H1 (cell line): ENCODE measurements at regions not wholly inside any gene's neighbourhood (a gene's known extent, or its start where the extent isn't known, plus 50 kb on each side); places are given as distances from the start of the nearest gene placed in this dataset.

Experiments
- CTCF ChIA-PET: fragments of 300-600 bp; sonication (Branson Sonifier 250); formaldehyde crosslinking; loops from one replicate; lab custom pipeline; 2021; ENCODE audit not compliant: partially characterized antibody; lab: Charles Lee
- POLR2A ChIA-PET: fragments of 300-600 bp; sonication (Branson Sonifier 250); formaldehyde crosslinking; loops from one replicate; lab custom pipeline; 2021; ENCODE audit warnings: inconsistent platforms; ENCODE audit not compliant: partially characterized antibody; lab: Charles Lee
- DNase-seq, 2 experiments: peaks; one replicate each; pipeline versions ENCODE4 v3.0.0 to v3.0.0-alpha.2; 2010 to 2022; ENCODE audit warnings: low spot score in 2 of 2, low read depth in 1 of 2, mixed read lengths in 1 of 2
- FAIRE-seq: peaks from 2 replicates; lab custom pipeline; 2011; peaks lifted over from hg19 to GRCh38; lab: Jason Lieb, UNC
- H2AFZ ChIP-seq: 2 replicates; pipeline ENCODE4 v1.8.1; 2012; ENCODE audit warnings: low read length, inconsistent platforms
- H2AK5ac ChIP-seq: 2 replicates; pipeline ENCODE4 v1.6.1; 2013; ENCODE audit warnings: low read depth, low read length
- H2BK120ac ChIP-seq: replicated peaks from 2 replicates; pipeline ENCODE3; 2013; ENCODE audit warnings: low read depth, low read length, inconsistent platforms
- H2BK12ac ChIP-seq: 2 replicates; pipeline ENCODE4 v1.6.1; 2013; ENCODE audit warnings: low read depth, low read length
- H2BK15ac ChIP-seq: 2 replicates; pipeline ENCODE4 v1.6.1; 2013; ENCODE audit warnings: low read length
- H2BK20ac ChIP-seq: 2 replicates; pipeline ENCODE4 v1.6.1; 2013; ENCODE audit warnings: low read length
- H2BK5ac ChIP-seq: 2 replicates; pipeline ENCODE4 v1.6.1; 2013; ENCODE audit warnings: low read depth, low read length
- H3K14ac ChIP-seq: 2 replicates; pipeline ENCODE4 v1.6.1; 2013; ENCODE audit warnings: inconsistent platforms; ENCODE audit not compliant: insufficient read length
- H3K18ac ChIP-seq: 2 replicates; pipeline ENCODE4 v1.6.1; 2013; ENCODE audit warnings: low read length; ENCODE audit errors: extremely low read depth
- H3K23ac ChIP-seq: 2 replicates; pipeline ENCODE4 v1.6.1; 2013; ENCODE audit warnings: inconsistent platforms; ENCODE audit not compliant: insufficient read length
- H3K23me2 ChIP-seq: 2 replicates; pipeline ENCODE4 v1.6.1; 2013; ENCODE audit warnings: low read depth, low read length
- H3K27ac ChIP-seq: 2 replicates; pipeline ENCODE4 v1.6.1; 2011; ENCODE audit warnings: low read depth, low read length, inconsistent platforms
- H3K27me3 ChIP-seq, 4 experiments: replicated peaks in 1 of 4; 1 replicate in 1 of 4; 2 replicates in 3 of 4; pipeline versions ENCODE4 v1.6.1 to v1.8.1; 2011 to 2013; ENCODE audit warnings: low read length in 3 of 4, mild to moderate bottlenecking in 3 of 4, inconsistent platforms in 2 of 4, mixed read lengths in 2 of 4, moderate library complexity in 1 of 4; ENCODE audit not compliant: control insufficient read depth in 3 of 4, insufficient read depth in 3 of 4; ENCODE audit errors: extremely low read depth in 1 of 4
- H3K36me3 ChIP-seq, 4 experiments: 2 replicates each; pipeline versions ENCODE4 v1.6.1 to v1.8.1; 2011 to 2013; ENCODE audit warnings: mild to moderate bottlenecking in 4 of 4, low read length in 3 of 4, moderate library complexity in 2 of 4, control low read depth in 1 of 4, inconsistent platforms in 1 of 4; ENCODE audit not compliant: insufficient read depth in 4 of 4, control insufficient read depth in 2 of 4
- H3K4ac ChIP-seq: replicated peaks from 2 replicates; pipeline ENCODE3; 2013; ENCODE audit warnings: low read length, low read depth, mixed read lengths, inconsistent platforms; ENCODE audit not compliant: insufficient read length
- H3K4me1 ChIP-seq, 4 experiments: replicated peaks in 1 of 4; 1 replicate in 1 of 4; 2 replicates in 3 of 4; pipeline versions ENCODE4 v1.6.1 to v1.8.1; 2011 to 2013; ENCODE audit warnings: low read length in 3 of 4, inconsistent platforms in 2 of 4, mixed read lengths in 1 of 4; ENCODE audit not compliant: insufficient read depth in 4 of 4, control insufficient read depth in 3 of 4
- H3K4me2 ChIP-seq, 2 experiments: 2 replicates each; pipeline versions ENCODE4 v1.6.1 to v1.8.1; 2011 to 2013; ENCODE audit warnings: low read depth in 2 of 2, low read length in 2 of 2, control low read depth in 1 of 2, inconsistent platforms in 1 of 2, mild to moderate bottlenecking in 1 of 2; ENCODE audit not compliant: insufficient read depth in 1 of 2
- H3K4me3 ChIP-seq, 4 experiments: fragments of 200-600, 300-600 bp in 1 of 4; sonication (generic), shearing (Covaris generic), sonication (Bioruptor Twin) in 1 of 4; 2 replicates each; pipeline versions ENCODE4 v1.5.1 to v1.8.1; 2011 to 2016; ENCODE audit warnings: low read length in 4 of 4, low read depth in 3 of 4, control low read depth in 2 of 4, inconsistent platforms in 2 of 4, mild to moderate bottlenecking in 2 of 4, mixed read lengths in 1 of 4, moderate library complexity in 1 of 4; ENCODE audit not compliant: insufficient read depth in 2 of 4; ENCODE audit errors: extremely low read depth in 1 of 4
- H3K56ac ChIP-seq: replicated peaks from 2 replicates; pipeline ENCODE3; 2013; ENCODE audit warnings: low read depth, mild to moderate bottlenecking, mixed read lengths, low read length, inconsistent platforms; ENCODE audit not compliant: insufficient read length
- H3K79me1 ChIP-seq: 2 replicates; pipeline ENCODE4 v1.6.1; 2013; ENCODE audit warnings: low read depth, low read length, control low read depth
- H3K79me2 ChIP-seq, 2 experiments: 2 replicates each; pipeline versions ENCODE4 v1.6.1 to v1.8.1; 2012 to 2013; ENCODE audit warnings: low read length in 2 of 2, mild to moderate bottlenecking in 2 of 2, inconsistent platforms in 1 of 2; ENCODE audit not compliant: insufficient read depth in 2 of 2, control insufficient read depth in 1 of 2
- H3K9ac ChIP-seq, 4 experiments: replicated peaks in 1 of 4; 1 replicate in 1 of 4; 2 replicates in 3 of 4; pipeline versions ENCODE4 v1.6.1 to v1.8.1; 2011 to 2013; ENCODE audit warnings: low read depth in 3 of 4, low read length in 3 of 4, control low read depth in 2 of 4, mild to moderate bottlenecking in 2 of 4, moderate library complexity in 2 of 4, inconsistent platforms in 1 of 4; ENCODE audit errors: extremely low read depth in 1 of 4
- H3K9me3 ChIP-seq, 2 experiments: 2 replicates each; pipeline versions ENCODE4 v1.6.1 to v1.8.1; 2012 to 2013; ENCODE audit warnings: mild to moderate bottlenecking in 2 of 2, moderate library complexity in 2 of 2, control low read depth in 1 of 2, inconsistent platforms in 1 of 2, low read depth in 1 of 2, low read length in 1 of 2, mixed read lengths in 1 of 2; ENCODE audit not compliant: insufficient read depth in 2 of 2
- H4K20me1 ChIP-seq, 2 experiments: replicated peaks in 1 of 2; 2 replicates each; pipeline versions ENCODE3 to v1.8.1; 2011 to 2013; ENCODE audit warnings: inconsistent platforms in 2 of 2, low read length in 2 of 2, mild to moderate bottlenecking in 1 of 2; ENCODE audit not compliant: insufficient read depth in 2 of 2, control insufficient read depth in 1 of 2
- H4K5ac ChIP-seq: 2 replicates; pipeline ENCODE4 v1.6.1; 2013; ENCODE audit warnings: low read length, low read depth, mixed read lengths, inconsistent platforms; ENCODE audit not compliant: insufficient read length
- H4K8ac ChIP-seq: 2 replicates; pipeline ENCODE4 v1.8.0; 2013; ENCODE audit warnings: mild to moderate bottlenecking, moderate library complexity, low read length, inconsistent platforms; ENCODE audit not compliant: insufficient read depth; ENCODE audit errors: extremely low read depth
- H4K91ac ChIP-seq: replicated peaks from 2 replicates; pipeline ENCODE3; 2013; ENCODE audit warnings: low read length, mixed read lengths, inconsistent platforms; ENCODE audit not compliant: insufficient read length
- FOSL1 ChIP-seq: IDR thresholded peaks from 2 replicates; pipeline ENCODE4 v1.6.1; 2011; ENCODE audit warnings: mild to moderate bottlenecking, low read depth, low read length, moderate library complexity; ENCODE audit not compliant: insufficient read depth
- WGBS, 2 experiments: shearing (Covaris generic) in 1 of 2; methylation state at CpG; one replicate each; pipeline versions ENCODE4 v1.1.6 to v1.1.7; 2013 to 2015; ENCODE audit warnings: low lambda C conversion rate in 2 of 2, mixed read lengths in 2 of 2, inconsistent platforms in 1 of 2, low coverage in 1 of 2, missing lambda C conversion rate in 1 of 2; ENCODE audit not compliant: insufficient replicate concordance in 2 of 2, insufficient coverage in 1 of 2, insufficient read length in 1 of 2; ENCODE audit errors: extremely low coverage in 1 of 2, missing lambda C conversion rate in 1 of 2; 5-methylcytosine and 5-hydroxymethylcytosine counted together

GRCh38 chr5:3911111-3911510 is 315.5 kb downstream of the IRX1 start:
- Histone ChIP-seq H3K23ac (no peak overlapping the region), H2BK15ac (no peak overlapping the region), H4K8ac (no peak overlapping the region), H3K4me2 (no peak overlapping the region), H2BK20ac (no peak overlapping the region), H3K79me2 (no peaks in the 10 kb centered on the region), H3K4ac (no peak overlapping the region), H3K18ac (no peak overlapping the region), H4K91ac (no peak overlapping the region)
- 100% methylated on average over 1 of the region's 1 CpG; no CpG with 5 or more reads in 1 of the 2 experiments for WGBS, 2 experiments
- TF ChIP-seq FOSL1, result no peak
- TF ChIP-seq, all 59 proteins: peak for 0
- no peaks in the 10 kb centered on the region for H3K27me3 ChIP-seq
- no peak overlapping the region for H3K27ac ChIP-seq
- no peak overlapping the region for H3K9ac ChIP-seq
- no peak overlapping the region for H2BK120ac ChIP-seq
- DNase-seq, result no peak
- CTCF ChIA-PET, result no interaction called here
- H4K20me1 ChIP-seq, result no peaks in the 10 kb centered on the region
- no peaks in the 10 kb centered on the region for H3K23me2 ChIP-seq
- H3K4me3 ChIP-seq, result no peak overlapping the region
- H3K79me1 ChIP-seq, result no peaks in the 10 kb centered on the region
- H2BK12ac ChIP-seq, result no peak overlapping the region
- H3K56ac ChIP-seq, result no peak overlapping the region
- H3K4me1 ChIP-seq, result no peaks in the 10 kb centered on the region
- FAIRE-seq, result no peak
- no peak overlapping the region for H2AFZ ChIP-seq
- POLR2A ChIA-PET, result no interaction called here
- no peak overlapping the region for H2BK5ac ChIP-seq
- H3K36me3 ChIP-seq, result no peaks in the 10 kb centered on the region
- H3K9me3 ChIP-seq, result no peaks in the 10 kb centered on the region
- no peak overlapping the region for H4K5ac ChIP-seq
- H3K14ac ChIP-seq, result no peak overlapping the region
- H2AK5ac ChIP-seq, result no peak overlapping the region
